CD14-positive monocyte (primary cell): ENCODE measurements at regions not wholly inside any gene's neighbourhood (a gene's known extent, or its start where the extent isn't known, plus 50 kb on each side); places are given as distances from the start of the nearest gene placed in this dataset.

Source experiments
- DNase-seq, 3 donors: peaks; one replicate each; pipeline ENCODE4 v3.0.0-alpha.2; 2011 to 2022
- H2AFZ ChIP-seq: 2 replicates; pipeline ENCODE4 v1.6.0; 2012; ENCODE audit warnings: mild to moderate bottlenecking, low read depth, low read length, inconsistent platforms; ENCODE audit not compliant: insufficient read depth, poor library complexity, severe bottlenecking
- H3K27ac ChIP-seq, 2 donors: 1 replicate in 1 of 2; 2 replicates in 1 of 2; pipeline ENCODE4 v1.5.1; 2012 to 2013; ENCODE audit warnings: low read length in 2 of 2, control low read depth in 1 of 2, inconsistent platforms in 1 of 2, low read depth in 1 of 2, mild to moderate bottlenecking in 1 of 2
- H3K27me3 ChIP-seq, 2 donors: one replicate each; pipeline versions ENCODE4 v1.6.0 to v1.6.1; 2011 to 2013; ENCODE audit warnings: low read length in 2 of 2; ENCODE audit not compliant: control insufficient read depth in 2 of 2, insufficient read depth in 2 of 2
- H3K36me3 ChIP-seq, 2 donors: replicated peaks in 1 of 2; 1 replicate in 1 of 2; 2 replicates in 1 of 2; pipeline versions ENCODE4 v1.5.1 to v1.6.1; 2012 to 2013; ENCODE audit warnings: low read length in 2 of 2, control low read depth in 1 of 2, inconsistent platforms in 1 of 2, mild to moderate bottlenecking in 1 of 2; ENCODE audit not compliant: insufficient read depth in 2 of 2, control insufficient read depth in 1 of 2
- H3K4me1 ChIP-seq, 2 donors: 1 replicate in 1 of 2; 2 replicates in 1 of 2; pipeline versions ENCODE4 v1.5.1 to v1.6.1; 2012 to 2013; ENCODE audit warnings: low read length in 2 of 2, control low read depth in 1 of 2, inconsistent platforms in 1 of 2, mild to moderate bottlenecking in 1 of 2, moderate library complexity in 1 of 2; ENCODE audit not compliant: insufficient read depth in 2 of 2, control insufficient read depth in 1 of 2
- H3K4me2 ChIP-seq: replicated peaks from 2 replicates; pipeline ENCODE3; 2012; ENCODE audit warnings: low read length, moderate library complexity, mild to moderate bottlenecking; ENCODE audit not compliant: poor library complexity, severe bottlenecking; ENCODE audit errors: extremely low read depth
- H3K4me3 ChIP-seq, 3 experiments: fragments of 200-600 bp in 1 of 3; sonication (generic) in 1 of 3; replicated peaks in 1 of 3; 1 replicate in 2 of 3; 2 replicates in 1 of 3; pipeline ENCODE4 v1.5.1; 2011 to 2013; ENCODE audit warnings: low read length in 3 of 3, mild to moderate bottlenecking in 3 of 3, control low read depth in 2 of 3, low read depth in 2 of 3, inconsistent platforms in 1 of 3, moderate library complexity in 1 of 3
- H3K79me2 ChIP-seq: 2 replicates; pipeline ENCODE4 v1.6.0; 2012; ENCODE audit warnings: mild to moderate bottlenecking, control low read depth, inconsistent platforms, low read length, moderate library complexity; ENCODE audit not compliant: insufficient read depth
- H3K9ac ChIP-seq: 2 replicates; pipeline ENCODE4 v1.6.0; 2017; ENCODE audit warnings: low read length, mild to moderate bottlenecking; ENCODE audit not compliant: insufficient read depth, poor library complexity, severe bottlenecking
- H3K9me3 ChIP-seq, 2 donors: replicated peaks in 1 of 2; 1 replicate in 1 of 2; 2 replicates in 1 of 2; pipeline versions ENCODE4 v1.5.1 to v1.6.1; 2012 to 2013; ENCODE audit warnings: low read length in 2 of 2, control low read depth in 1 of 2; ENCODE audit not compliant: control insufficient read depth in 1 of 2, insufficient read depth in 1 of 2
- H4K20me1 ChIP-seq: 2 replicates; pipeline ENCODE4 v1.6.0; 2012; ENCODE audit warnings: mild to moderate bottlenecking, low read length, control low read depth, moderate library complexity; ENCODE audit not compliant: insufficient read depth
- H3K27ac Mint-ChIP-seq, 7 donors: one replicate each; pipeline ENCODE4 v1.8.0; 2020; ENCODE audit warnings: mild to moderate bottlenecking in 7 of 7, mixed read lengths in 7 of 7, moderate library complexity in 6 of 7, inconsistent platforms in 2 of 7
- H3K27me3 Mint-ChIP-seq, 3 donors: one replicate each; pipeline ENCODE4 v1.8.0; 2021 to 2022; ENCODE audit warnings: low read depth in 3 of 3, mild to moderate bottlenecking in 3 of 3, mixed read lengths in 3 of 3, moderate library complexity in 3 of 3, inconsistent platforms in 1 of 3
- H3K36me3 Mint-ChIP-seq, 2 donors: one replicate each; pipeline ENCODE4 v1.8.0; 2020; ENCODE audit warnings: mixed read lengths in 2 of 2, inconsistent platforms in 1 of 2, mild to moderate bottlenecking in 1 of 2
- H3K4me1 Mint-ChIP-seq: one replicate; pipeline ENCODE4 v1.8.0; 2020; ENCODE audit warnings: mild to moderate bottlenecking, mixed read lengths
- H3K4me3 Mint-ChIP-seq, 2 donors: one replicate each; pipeline ENCODE4 v1.8.0; 2020; ENCODE audit warnings: mild to moderate bottlenecking in 2 of 2, mixed read lengths in 2 of 2, moderate library complexity in 1 of 2
- H3K9me3 Mint-ChIP-seq, 7 donors: one replicate each; pipeline ENCODE4 v1.8.0; 2020 to 2022; ENCODE audit warnings: mixed read lengths in 7 of 7, mild to moderate bottlenecking in 6 of 7, moderate library complexity in 6 of 7, inconsistent platforms in 2 of 7
- WGBS: methylation state at CpG from one replicate; pipeline ENCODE4 v1.1.5; 2013; ENCODE audit warnings: missing lambda C conversion rate; ENCODE audit not compliant: insufficient coverage; 5-methylcytosine and 5-hydroxymethylcytosine counted together
- intact Hi-C, 2 donors: fragments of 100-400 bp; cut with micrococcal nuclease; formaldehyde crosslinking; loops; one replicate each; pipeline versions ENCODE4 v1.15.0 to v1.15.1; 2023
- TF ChIP-seq, protein P1 (sequence below): fragments of 200-600 bp; IDR thresholded peaks from one replicate; pipeline ENCODE4 v1.8.0; 2022; ENCODE audit warnings: antibody characterized with exemption, mild to moderate bottlenecking

DNA sequence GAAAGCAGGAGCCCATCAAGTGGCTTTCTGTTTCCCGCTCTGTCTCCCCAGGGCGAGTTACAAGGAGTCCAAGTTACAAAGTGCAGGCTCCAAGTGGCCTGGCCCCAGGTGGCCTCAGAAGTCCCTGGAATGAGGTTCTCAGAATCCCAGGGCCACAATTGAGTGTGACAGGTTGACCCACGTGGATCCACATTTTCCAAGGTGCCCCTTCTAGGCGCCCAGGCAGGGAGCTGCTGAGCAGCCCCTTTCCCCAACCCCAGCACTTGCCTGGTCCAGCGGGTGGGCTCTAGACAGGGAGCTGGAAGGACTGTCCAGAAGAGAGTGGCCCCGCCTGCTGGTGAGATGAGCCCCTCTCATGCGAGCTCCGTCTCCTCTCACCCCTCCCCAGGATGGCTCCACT, 253.4 kb downstream of the CYP26B1 start:
- H2AFZ ChIP-seq: no peak overlapping the region
- intact Hi-C loops: no loop called here
- H3K79me2 ChIP-seq: no peaks in the 10 kb centered on the region
- no peak overlapping the region for H3K27ac ChIP-seq
- Mint-ChIP-seq H3K27me3 (peaks cover 2 to 24% (median 8%) of the 10 kb centered on the region in 3 donors), H3K4me1 (no peaks in the 10 kb centered on the region), H3K4me3 (no peak overlapping the region), H3K36me3 (no peaks in the 10 kb centered on the region), H3K27ac (no peak overlapping the region), H3K9me3 (peaks cover 0 to 3% (median 0%) of the 10 kb centered on the region in 7 donors)
- H4K20me1 ChIP-seq: no peaks in the 10 kb centered on the region
- H3K4me3 ChIP-seq: no peak overlapping the region
- DNase-seq: no peak
- no peak overlapping the region for H3K9ac ChIP-seq
- TF ChIP-seq, protein P1, sequence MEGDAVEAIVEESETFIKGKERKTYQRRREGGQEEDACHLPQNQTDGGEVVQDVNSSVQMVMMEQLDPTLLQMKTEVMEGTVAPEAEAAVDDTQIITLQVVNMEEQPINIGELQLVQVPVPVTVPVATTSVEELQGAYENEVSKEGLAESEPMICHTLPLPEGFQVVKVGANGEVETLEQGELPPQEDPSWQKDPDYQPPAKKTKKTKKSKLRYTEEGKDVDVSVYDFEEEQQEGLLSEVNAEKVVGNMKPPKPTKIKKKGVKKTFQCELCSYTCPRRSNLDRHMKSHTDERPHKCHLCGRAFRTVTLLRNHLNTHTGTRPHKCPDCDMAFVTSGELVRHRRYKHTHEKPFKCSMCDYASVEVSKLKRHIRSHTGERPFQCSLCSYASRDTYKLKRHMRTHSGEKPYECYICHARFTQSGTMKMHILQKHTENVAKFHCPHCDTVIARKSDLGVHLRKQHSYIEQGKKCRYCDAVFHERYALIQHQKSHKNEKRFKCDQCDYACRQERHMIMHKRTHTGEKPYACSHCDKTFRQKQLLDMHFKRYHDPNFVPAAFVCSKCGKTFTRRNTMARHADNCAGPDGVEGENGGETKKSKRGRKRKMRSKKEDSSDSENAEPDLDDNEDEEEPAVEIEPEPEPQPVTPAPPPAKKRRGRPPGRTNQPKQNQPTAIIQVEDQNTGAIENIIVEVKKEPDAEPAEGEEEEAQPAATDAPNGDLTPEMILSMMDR: no peak
- no peak overlapping the region for H3K4me2 ChIP-seq
- 87% methylated on average over 7 of the region's 8 CpGs for WGBS
- H3K27me3 ChIP-seq: no peaks in the 10 kb centered on the region
- no peaks in the 10 kb centered on the region for H3K4me1 ChIP-seq
- no peaks in the 10 kb centered on the region for H3K36me3 ChIP-seq
- H3K9me3 ChIP-seq: no peaks in the 10 kb centered on the region

DNA sequence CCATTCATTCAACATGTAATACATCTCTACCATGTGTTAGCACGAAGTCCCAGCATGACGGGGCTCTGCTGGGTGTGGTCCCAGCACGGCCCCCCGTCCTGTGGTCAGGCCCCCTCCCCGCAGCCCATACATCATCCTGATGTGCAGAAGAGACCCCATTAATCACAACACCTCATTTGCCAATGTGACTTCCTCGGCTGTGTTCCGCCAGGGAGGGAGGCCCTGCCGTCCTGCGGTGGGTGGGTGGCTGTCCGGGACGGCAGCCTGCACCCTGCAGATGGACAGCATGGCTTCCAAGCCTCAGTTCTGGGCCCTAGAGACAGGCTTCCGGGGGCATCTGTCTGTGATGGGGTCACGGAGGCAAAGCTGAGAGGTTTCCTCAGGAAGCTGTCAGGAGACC, 254.0 kb downstream of the CYP26B1 start:
- no peak overlapping the region for H3K27ac Mint-ChIP-seq
- no peak overlapping the region for H3K4me3 ChIP-seq
- TF ChIP-seq, protein P1: no peak
- H3K9me3 ChIP-seq: no peaks in the 10 kb centered on the region
- H3K4me1 Mint-ChIP-seq: no peaks in the 10 kb centered on the region
- WGBS: 70% methylated on average over 8 of the region's 13 CpGs
- intact Hi-C loops: no loop called here
- no peak overlapping the region for H2AFZ ChIP-seq
- no peaks in the 10 kb centered on the region for H3K27me3 ChIP-seq
- no peaks in the 10 kb centered on the region for H3K79me2 ChIP-seq
- H4K20me1 ChIP-seq: no peaks in the 10 kb centered on the region
- H3K36me3 ChIP-seq: no peaks in the 10 kb centered on the region
- H3K4me2 ChIP-seq: no peak overlapping the region
- H3K27ac ChIP-seq: no peak overlapping the region
- H3K4me1 ChIP-seq: no peaks in the 10 kb centered on the region
- peaks cover 2 to 24% (median 7%) of the 10 kb centered on the region in 3 donors for H3K27me3 Mint-ChIP-seq
- no peaks in the 10 kb centered on the region for H3K36me3 Mint-ChIP-seq
- no peak overlapping the region for H3K4me3 Mint-ChIP-seq
- H3K9me3 Mint-ChIP-seq: peaks cover 0 to 3% (median 0%) of the 10 kb centered on the region in 7 donors
- no peak for DNase-seq
- no peak overlapping the region for H3K9ac ChIP-seq
